Neutrophil (primary cell): ENCODE measurements at regions not wholly inside any gene's neighbourhood (a gene's known extent, or its start where the extent isn't known, plus 50 kb on each side); places are given as distances from the start of the nearest gene placed in this dataset.

Source experiments
- H3K27ac ChIP-seq: fragments of 200-600 bp; sonication (generic); 2 replicates; pipeline ENCODE4 v1.5.1; 2016; ENCODE audit warnings: mild to moderate bottlenecking, moderate library complexity
- H3K27me3 ChIP-seq: fragments of 200-600 bp; sonication (generic); 2 replicates; pipeline ENCODE4 v1.6.0; 2016; ENCODE audit warnings: mild to moderate bottlenecking
- H3K36me3 ChIP-seq: fragments of 200-600 bp; sonication (generic); 2 replicates; pipeline ENCODE4 v1.5.1; 2017
- H3K4me1 ChIP-seq, 2 experiments: fragments of 200-600 bp in 1 of 2; sonication (generic) in 1 of 2; 1 replicate in 1 of 2; 2 replicates in 1 of 2; pipeline versions ENCODE4 v1.5.1 to v1.6.1; 2013 to 2016; ENCODE audit warnings: low read depth in 1 of 2, low read length in 1 of 2, mild to moderate bottlenecking in 1 of 2, moderate library complexity in 1 of 2; ENCODE audit not compliant: control insufficient read depth in 1 of 2, insufficient read depth in 1 of 2
- H3K4me3 ChIP-seq, 2 experiments: fragments of 200-600 bp in 1 of 2; sonication (generic) in 1 of 2; 1 replicate in 1 of 2; 2 replicates in 1 of 2; pipeline ENCODE4 v1.5.1; 2013 to 2016; ENCODE audit warnings: low read depth in 1 of 2, low read length in 1 of 2, mild to moderate bottlenecking in 1 of 2, moderate library complexity in 1 of 2
- H3K9me3 ChIP-seq: fragments of 200-600 bp; sonication (generic); 2 replicates; pipeline ENCODE4 v1.5.1; 2016
- TF ChIP-seq, protein P1 (sequence below): fragments of 200-600 bp; sonication (generic); IDR thresholded peaks from 2 replicates; pipeline ENCODE4 v1.5.1; 2016; ENCODE audit warnings: antibody characterized with exemption

DNA sequence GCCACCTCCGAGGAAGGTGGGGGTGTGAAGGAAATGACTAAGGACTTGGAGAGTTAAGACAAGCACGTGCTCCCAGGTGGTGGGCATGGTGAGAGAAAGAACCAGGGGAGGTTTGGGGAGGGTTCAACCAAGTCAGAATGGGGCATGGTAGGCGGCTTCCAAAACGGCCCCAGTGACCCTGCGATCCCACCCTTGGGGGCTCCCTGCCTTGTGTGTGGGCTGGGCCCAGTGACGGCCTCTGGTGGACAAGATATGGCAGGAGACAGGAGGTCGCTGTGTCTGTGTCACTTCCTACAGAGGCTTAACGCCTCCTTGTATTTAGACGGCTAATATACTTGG lies 51.3 kb upstream of the IRX4 start:
- Histone ChIP-seq H3K4me3 (no peak overlapping the region), H3K4me1 (no peaks in the 10 kb centered on the region), H3K27ac (no peak overlapping the region), H3K9me3 (no peaks in the 10 kb centered on the region), H3K36me3 (no peaks in the 10 kb centered on the region), H3K27me3 (peaks cover 55% of the 10 kb centered on the region)
- TF ChIP-seq, protein P1, sequence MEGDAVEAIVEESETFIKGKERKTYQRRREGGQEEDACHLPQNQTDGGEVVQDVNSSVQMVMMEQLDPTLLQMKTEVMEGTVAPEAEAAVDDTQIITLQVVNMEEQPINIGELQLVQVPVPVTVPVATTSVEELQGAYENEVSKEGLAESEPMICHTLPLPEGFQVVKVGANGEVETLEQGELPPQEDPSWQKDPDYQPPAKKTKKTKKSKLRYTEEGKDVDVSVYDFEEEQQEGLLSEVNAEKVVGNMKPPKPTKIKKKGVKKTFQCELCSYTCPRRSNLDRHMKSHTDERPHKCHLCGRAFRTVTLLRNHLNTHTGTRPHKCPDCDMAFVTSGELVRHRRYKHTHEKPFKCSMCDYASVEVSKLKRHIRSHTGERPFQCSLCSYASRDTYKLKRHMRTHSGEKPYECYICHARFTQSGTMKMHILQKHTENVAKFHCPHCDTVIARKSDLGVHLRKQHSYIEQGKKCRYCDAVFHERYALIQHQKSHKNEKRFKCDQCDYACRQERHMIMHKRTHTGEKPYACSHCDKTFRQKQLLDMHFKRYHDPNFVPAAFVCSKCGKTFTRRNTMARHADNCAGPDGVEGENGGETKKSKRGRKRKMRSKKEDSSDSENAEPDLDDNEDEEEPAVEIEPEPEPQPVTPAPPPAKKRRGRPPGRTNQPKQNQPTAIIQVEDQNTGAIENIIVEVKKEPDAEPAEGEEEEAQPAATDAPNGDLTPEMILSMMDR: no peak

DNA sequence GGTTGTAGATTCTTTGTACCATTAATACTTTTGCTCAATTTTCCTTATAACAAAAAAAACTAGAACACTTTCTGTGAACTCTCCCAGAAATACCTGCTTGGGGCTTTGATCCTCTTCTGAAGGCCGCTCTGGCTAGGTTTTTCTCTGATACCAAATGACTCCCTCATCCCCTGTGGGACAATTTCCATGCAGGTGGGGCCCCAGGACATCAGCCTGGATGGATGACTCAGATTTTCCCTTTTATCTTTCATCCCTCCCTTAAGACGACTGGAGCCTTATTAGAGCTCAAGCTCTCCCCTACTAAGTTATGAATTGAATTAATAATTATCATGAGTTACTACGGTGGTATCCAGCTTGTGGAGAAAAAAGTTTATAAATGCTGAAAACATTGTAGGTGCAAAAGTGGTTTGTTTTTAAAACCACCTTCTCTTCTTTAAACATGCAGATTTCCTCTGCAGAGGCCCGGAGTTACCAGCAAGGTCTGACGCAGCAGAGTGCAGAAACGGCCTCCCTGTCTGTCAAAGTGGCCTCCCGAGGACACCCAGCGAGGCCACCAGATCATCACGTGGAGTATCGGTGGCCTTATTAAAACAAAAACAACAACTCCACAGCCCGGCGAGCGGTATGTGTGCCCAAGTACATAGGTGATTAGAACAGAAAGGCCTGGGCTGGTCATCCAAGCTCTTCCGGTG lies 50.8 kb upstream of the IRX4 start:
- TF ChIP-seq, protein P1: no peak
- no peaks in the 10 kb centered on the region for H3K9me3 ChIP-seq
- peaks cover 59% of the 10 kb centered on the region for H3K27me3 ChIP-seq
- no peak overlapping the region for H3K4me3 ChIP-seq
- H3K36me3 ChIP-seq: no peaks in the 10 kb centered on the region
- H3K4me1 ChIP-seq: no peaks in the 10 kb centered on the region
- no peak overlapping the region for H3K27ac ChIP-seq
